ENCODE measurements at regions not wholly inside any gene's neighbourhood (a gene's known extent, or its start where the extent isn't known, plus 50 kb on each side); places are given as distances from the start of the nearest gene placed in this dataset.

- TF ChIP-seq POLR2AphosphoS5 (IDR thresholded peaks at IDR 0.05) (peak; percentile 67), CTCF (IDR thresholded peaks at IDR 0.05) (peak in 3 of 4 experiments; percentile 23 to 42 (median 31)), EP300 (IDR thresholded peaks at IDR 0.05) (no peak)
- Histone ChIP-seq H3K27ac (peak overlapping the region in 3 of 4 donors; percentile 63 to 75 (median 70)), H3K27me3 (no peaks in the 10 kb centered on the region), H3K4me3 (no peak overlapping the region), H3K9me3 (no peaks in the 10 kb centered on the region), H3K4me1 (peaks cover 0 to 59% (median 40%) of the 10 kb centered on the region in 3 donors), H3K36me3 (no peaks in the 10 kb centered on the region)
- 58 to 75% methylated on average over 6 to 13 of the region's 24 CpGs for WGBS, 2 donors (ENCODE audit: low coverage in 1 of 2)
- ATAC-seq, result peak; percentile 84
Observed at GRCh38 chr6:163711615-163712565, 297.4 kb downstream of the QKI start.

- Histone ChIP-seq H3K9me3 (no peaks in the 10 kb centered on the region), H3K27me3 (no peaks in the 10 kb centered on the region), H3K4me1 (peaks cover 0 to 59% (median 40%) of the 10 kb centered on the region in 3 donors), H3K4me3 (no peak overlapping the region), H3K36me3 (no peaks in the 10 kb centered on the region), H3K27ac (peak overlapping the region in 3 of 4 donors; percentile 70 to 75 (median 70))
- WGBS, 2 donors (ENCODE audit: low coverage in 1 of 2), result 31 to 52% methylated on average over 7 to 13 of the region's 13 CpGs
- no peak for TF ChIP-seq EP300 (IDR thresholded peaks at IDR 0.05)
- no peak for TF ChIP-seq POLR2A (IDR thresholded peaks at IDR 0.05)
- ATAC-seq, result no peak
Observed at GRCh38 chr6:163710532-163711470, 296.3 kb downstream of the QKI start.

GRCh38 chr6:163709693-163710092 lies 295.2 kb downstream of the QKI start:
- no peak for TF ChIP-seq CTCF (IDR thresholded peaks at IDR 0.05)
- TF ChIP-seq POLR2AphosphoS5 (IDR thresholded peaks at IDR 0.05), result no peak
- TF ChIP-seq EP300 (IDR thresholded peaks at IDR 0.05), result no peak
- TF ChIP-seq POLR2A (IDR thresholded peaks at IDR 0.05), result no peak
- H3K4me3 ChIP-seq, result no peak overlapping the region
- 29 to 80% methylated on average over 1 to 2 of the region's 3 CpGs for WGBS, 2 donors (ENCODE audit: low coverage in 1 of 2)
- H3K27ac ChIP-seq, result peak overlapping the region; percentile 29 to 75 (median 70)
- no peak for ATAC-seq
- H3K36me3 ChIP-seq, result no peaks in the 10 kb centered on the region
- no peaks in the 10 kb centered on the region for H3K9me3 ChIP-seq
- no peaks in the 10 kb centered on the region for H3K27me3 ChIP-seq
- peaks cover 0 to 59% (median 40%) of the 10 kb centered on the region in 3 donors for H3K4me1 ChIP-seq

GRCh38 chr6:163709255-163709654 lies 294.7 kb downstream of the QKI start:
- Histone ChIP-seq H3K27me3 (no peaks in the 10 kb centered on the region), H3K4me1 (peaks cover 0 to 59% (median 40%) of the 10 kb centered on the region in 3 donors), H3K36me3 (no peaks in the 10 kb centered on the region), H3K9me3 (no peaks in the 10 kb centered on the region), H3K4me3 (no peak overlapping the region), H3K27ac (peak overlapping the region in 3 of 4 donors; percentile 69 to 75 (median 70))
- no peak for ATAC-seq
- WGBS, 2 donors (ENCODE audit: low coverage in 1 of 2), result 83% methylated on average over 3 of the region's 6 CpGs; no CpG with 5 or more reads in 1 of the 2 donors
- TF ChIP-seq POLR2A (IDR thresholded peaks at IDR 0.05), result no peak
- no peak for TF ChIP-seq CTCF (IDR thresholded peaks at IDR 0.05)
- no peak for TF ChIP-seq EP300 (IDR thresholded peaks at IDR 0.05)
- no peak for TF ChIP-seq POLR2AphosphoS5 (IDR thresholded peaks at IDR 0.05)

GRCh38 chr6:163708466-163708865 lies 293.9 kb downstream of the QKI start:
- 76 to 92% methylated on average over 2 to 6 of the region's 7 CpGs for WGBS, 2 donors (ENCODE audit: low coverage in 1 of 2)
- no peak overlapping the region for H3K27ac ChIP-seq
- H3K9me3 ChIP-seq, result no peaks in the 10 kb centered on the region
- H3K36me3 ChIP-seq, result no peaks in the 10 kb centered on the region
- H3K27me3 ChIP-seq, result no peaks in the 10 kb centered on the region
- H3K4me1 ChIP-seq, result peaks cover 0 to 59% (median 40%) of the 10 kb centered on the region in 3 donors
- no peak overlapping the region for H3K4me3 ChIP-seq
- no peak for ATAC-seq
- TF ChIP-seq POLR2AphosphoS5 (IDR thresholded peaks at IDR 0.05), result no peak
- no peak for TF ChIP-seq CTCF (IDR thresholded peaks at IDR 0.05)
- TF ChIP-seq EP300 (IDR thresholded peaks at IDR 0.05), result no peak
- TF ChIP-seq POLR2A (IDR thresholded peaks at IDR 0.05), result no peak
